ENCODE measurements at regions not wholly inside any gene's neighbourhood (a gene's known extent, or its start where the extent isn't known, plus 50 kb on each side); places are given as distances from the start of the nearest gene placed in this dataset.

DNA sequence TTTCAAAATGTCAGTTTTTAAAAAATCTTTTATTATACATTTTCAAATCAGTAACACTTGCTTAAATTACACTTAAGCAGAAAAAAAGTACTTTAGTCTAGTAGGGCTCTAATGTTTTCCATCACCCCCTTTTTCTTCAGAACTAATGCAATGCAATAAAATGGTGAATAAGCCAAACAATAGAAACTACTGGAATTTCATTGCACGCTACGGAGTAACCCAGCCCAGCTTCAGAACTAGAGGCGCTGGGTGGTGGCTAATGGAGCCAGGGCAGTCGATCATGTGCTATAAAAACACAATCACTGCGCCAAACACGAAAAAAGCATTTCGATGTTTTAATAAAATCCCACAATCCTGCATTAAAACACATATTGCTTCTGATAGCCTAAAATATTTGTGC is 59.9 kb upstream of the ODAD2 start:
- no peak for DNase-seq (ENCODE audit: low spot score)

GRCh38 chr10:28054228-28054860 is 55.5 kb upstream of the ODAD2 start:
- DNase-seq (ENCODE audit: low spot score), result no peak

- DNase-seq (ENCODE audit: low spot score), result no peak
These were observed 50.4 kb upstream of the ODAD2 start for GRCh38 chr10:28049286-28049685.

Measured in hematopoietic multipotent progenitor cell treated with erythropoietin and hydrocortisone succinate and interleukin-3 and kit ligand, for 17 days (in vitro differentiated cells).